G401.6 (cell line): ENCODE measurements at regions not wholly inside any gene's neighbourhood (a gene's known extent, or its start where the extent isn't known, plus 50 kb on each side); places are given as distances from the start of the nearest gene placed in this dataset.

Experiments
- FAIRE-seq: peaks from 2 replicates; lab custom pipeline; 2012; peaks lifted over from hg19 to GRCh38; lab: Jason Lieb, UNC

GRCh38 chr4:167702391-167702790, 389.9 kb upstream of the ANXA10 start:
- FAIRE-seq = no peak

- FAIRE-seq = no peak
These were observed 380.8 kb upstream of the ANXA10 start for GRCh38 chr4:167711517-167711916.

GRCh38 chr4:167713756-167714155, 378.6 kb upstream of the ANXA10 start:
- no peak for FAIRE-seq

- no peak for FAIRE-seq
These were observed 377.2 kb upstream of the ANXA10 start for GRCh38 chr4:167715176-167715575.

- FAIRE-seq = no peak
These were observed 374.8 kb upstream of the ANXA10 start for GRCh38 chr4:167717495-167717894.

GRCh38 chr4:167721617-167722486, 370.5 kb upstream of the ANXA10 start:
- FAIRE-seq = no peak

GRCh38 chr4:167722487-167722808, 369.9 kb upstream of the ANXA10 start:
- no peak for FAIRE-seq

- FAIRE-seq = no peak
These were observed 367.4 kb upstream of the ANXA10 start for GRCh38 chr4:167724941-167725340.

- no peak for FAIRE-seq
These were observed 361.6 kb upstream of the ANXA10 start for GRCh38 chr4:167730769-167731168.

- no peak for FAIRE-seq
These were observed 347.2 kb upstream of the ANXA10 start for GRCh38 chr4:167745024-167745687.

- FAIRE-seq = no peak
These were observed 325.1 kb upstream of the ANXA10 start for GRCh38 chr4:167767281-167767680.

- FAIRE-seq = no peak
These were observed 317.7 kb upstream of the ANXA10 start for GRCh38 chr4:167774646-167775045.

- FAIRE-seq = no peak
These were observed 317.0 kb upstream of the ANXA10 start for GRCh38 chr4:167775375-167775774.

GRCh38 chr4:167779280-167779679, 313.1 kb upstream of the ANXA10 start:
- no peak for FAIRE-seq

GRCh38 chr4:167779864-167780263, 312.5 kb upstream of the ANXA10 start:
- no peak for FAIRE-seq

- no peak for FAIRE-seq
These were observed 307.5 kb upstream of the ANXA10 start for GRCh38 chr4:167784826-167785225.

GRCh38 chr4:167785523-167785922, 306.8 kb upstream of the ANXA10 start:
- no peak for FAIRE-seq

- no peak for FAIRE-seq
These were observed 305.8 kb upstream of the ANXA10 start for GRCh38 chr4:167786504-167786903.

GRCh38 chr4:167787231-167787630, 305.1 kb upstream of the ANXA10 start:
- no peak for FAIRE-seq

GRCh38 chr4:167802463-167803212, 289.7 kb upstream of the ANXA10 start:
- no peak for FAIRE-seq

- no peak for FAIRE-seq
These were observed 280.4 kb upstream of the ANXA10 start for GRCh38 chr4:167811958-167812357.

GRCh38 chr4:167826281-167826680, 266.1 kb upstream of the ANXA10 start:
- no peak for FAIRE-seq

- no peak for FAIRE-seq
These were observed 260.5 kb upstream of the ANXA10 start for GRCh38 chr4:167831855-167832254.
